ENCODE measurements at regions not wholly inside any gene's neighbourhood (a gene's known extent, or its start where the extent isn't known, plus 50 kb on each side); places are given as distances from the start of the nearest gene placed in this dataset.

DNA sequence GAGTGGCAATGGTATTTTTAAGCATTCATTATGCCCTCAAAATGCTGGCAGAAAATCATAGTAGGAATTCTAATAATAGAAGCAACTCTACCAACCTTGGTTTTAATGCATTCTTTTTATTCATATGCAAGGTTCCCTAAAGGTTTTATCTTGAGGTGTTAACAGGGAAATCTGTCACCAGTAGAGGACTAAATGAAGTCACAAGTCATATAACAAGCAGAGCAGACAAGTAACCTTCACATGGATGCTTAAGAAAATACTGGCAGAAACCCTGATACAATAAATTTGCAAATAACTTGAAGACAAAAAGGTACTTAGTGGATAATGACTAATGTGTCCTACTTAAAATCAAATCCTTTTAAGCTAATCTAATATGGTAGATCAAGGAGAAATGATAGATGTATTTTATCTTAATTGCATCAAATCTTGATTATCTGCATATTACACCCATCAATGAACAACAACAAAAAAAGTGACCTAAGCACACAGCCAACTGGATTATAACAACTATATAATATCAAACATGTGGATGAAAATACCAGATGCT, 73.3 kb downstream of the RFC3 start:
- Histone ChIP-seq H2AFZ (ENCODE audit: low read depth, low read length) (no peak overlapping the region), H3K4me3 (ENCODE audit: low read depth in 1 of 2, low read length in 2 of 2) (no peak overlapping the region), H3K4me2 (ENCODE audit: insufficient read depth, low read length) (no peak overlapping the region), H4K20me1 (ENCODE audit: insufficient read depth, low read length) (no peaks in the 10 kb centered on the region), H3K79me2 (ENCODE audit: insufficient read depth, low read length) (no peaks in the 10 kb centered on the region), H3K4me1 (ENCODE audit: insufficient read depth, low read length) (no peaks in the 10 kb centered on the region), H3K27ac (ENCODE audit: low read length) (no peak overlapping the region), H3K9me3 (ENCODE audit: insufficient read depth, low read length, severe bottlenecking) (peaks cover 7% of the 10 kb centered on the region), H3K36me3 (ENCODE audit: insufficient read depth, low read length) (no peaks in the 10 kb centered on the region), H3K9ac (ENCODE audit: low read depth, low read length) (no peak overlapping the region), H3K27me3 (ENCODE audit: insufficient read depth, low read length, poor library complexity) (no peaks in the 10 kb centered on the region)
- ATAC-seq (ENCODE audit: insufficient read depth, low read depth): no peak
- DNase-seq: no peak
- TF ChIP-seq EZH2 (IDR thresholded peaks at IDR 0.05; ENCODE audit: borderline replicate concordance, low read depth, low read length, severe bottlenecking): no peak
- TF ChIP-seq, protein P1, sequence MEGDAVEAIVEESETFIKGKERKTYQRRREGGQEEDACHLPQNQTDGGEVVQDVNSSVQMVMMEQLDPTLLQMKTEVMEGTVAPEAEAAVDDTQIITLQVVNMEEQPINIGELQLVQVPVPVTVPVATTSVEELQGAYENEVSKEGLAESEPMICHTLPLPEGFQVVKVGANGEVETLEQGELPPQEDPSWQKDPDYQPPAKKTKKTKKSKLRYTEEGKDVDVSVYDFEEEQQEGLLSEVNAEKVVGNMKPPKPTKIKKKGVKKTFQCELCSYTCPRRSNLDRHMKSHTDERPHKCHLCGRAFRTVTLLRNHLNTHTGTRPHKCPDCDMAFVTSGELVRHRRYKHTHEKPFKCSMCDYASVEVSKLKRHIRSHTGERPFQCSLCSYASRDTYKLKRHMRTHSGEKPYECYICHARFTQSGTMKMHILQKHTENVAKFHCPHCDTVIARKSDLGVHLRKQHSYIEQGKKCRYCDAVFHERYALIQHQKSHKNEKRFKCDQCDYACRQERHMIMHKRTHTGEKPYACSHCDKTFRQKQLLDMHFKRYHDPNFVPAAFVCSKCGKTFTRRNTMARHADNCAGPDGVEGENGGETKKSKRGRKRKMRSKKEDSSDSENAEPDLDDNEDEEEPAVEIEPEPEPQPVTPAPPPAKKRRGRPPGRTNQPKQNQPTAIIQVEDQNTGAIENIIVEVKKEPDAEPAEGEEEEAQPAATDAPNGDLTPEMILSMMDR (IDR thresholded peaks at IDR 0.05; ENCODE audit: borderline replicate concordance, extremely low read depth, low read length, poor library complexity, severe bottlenecking): no peak

DNA sequence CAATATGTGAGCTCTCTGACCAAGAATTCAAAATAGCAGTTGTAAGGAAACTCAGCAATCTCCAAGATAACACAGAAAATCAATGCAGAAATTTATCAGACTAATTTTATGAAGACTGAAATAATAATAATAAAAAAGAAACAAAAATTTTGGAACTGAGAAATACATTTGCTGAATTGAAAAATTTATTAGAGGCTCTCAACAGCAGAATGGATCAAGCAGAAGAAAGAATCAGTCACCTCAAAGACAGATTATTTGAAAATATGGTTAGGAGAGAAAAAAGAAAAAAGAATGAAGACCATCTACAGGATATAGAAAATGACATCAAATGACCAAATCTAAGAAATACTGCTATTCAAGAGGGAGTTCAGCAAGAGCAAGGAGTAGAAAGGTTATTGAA, 75.6 kb downstream of the RFC3 start:
- no peaks in the 10 kb centered on the region for H3K36me3 ChIP-seq (ENCODE audit: insufficient read depth, low read length)
- H3K4me3 ChIP-seq (ENCODE audit: low read depth in 1 of 2, low read length in 2 of 2): no peak overlapping the region

DNA sequence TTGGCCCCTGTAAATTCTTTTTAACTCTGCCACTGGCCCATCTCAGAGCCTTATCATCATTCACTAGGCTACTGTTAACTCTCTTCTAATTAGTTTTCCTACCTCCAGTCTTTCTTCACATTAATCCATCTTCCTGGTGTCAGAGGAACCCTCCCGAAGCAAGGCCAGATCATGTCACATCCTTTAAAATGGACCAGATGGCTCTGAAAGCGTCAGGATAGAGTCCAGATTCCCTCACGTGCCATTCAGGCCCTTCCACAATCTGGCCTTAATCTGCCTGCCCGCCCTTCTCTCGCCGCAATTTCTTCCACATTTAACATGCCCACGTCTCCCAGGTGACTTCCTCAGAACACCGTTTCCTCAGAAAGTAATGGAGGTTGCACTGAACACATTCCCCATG, 86.5 kb downstream of the RFC3 start:
- no peak for TF ChIP-seq EZH2 (IDR thresholded peaks at IDR 0.05; ENCODE audit: borderline replicate concordance, low read depth, low read length, severe bottlenecking)
- TF ChIP-seq, protein P1 (IDR thresholded peaks at IDR 0.05; ENCODE audit: borderline replicate concordance, extremely low read depth, low read length, poor library complexity, severe bottlenecking): no peak
- Histone ChIP-seq H3K4me3 (ENCODE audit: low read depth in 1 of 2, low read length in 2 of 2) (no peak overlapping the region), H3K36me3 (ENCODE audit: insufficient read depth, low read length) (no peaks in the 10 kb centered on the region)

More for the DNA sequence above, 75.6 kb downstream of the RFC3 start:
- DNase-seq (no peak), ATAC-seq (ENCODE audit: insufficient read depth, low read depth) (no peak)
- no peak overlapping the region for H3K9ac ChIP-seq (ENCODE audit: low read depth, low read length)
- TF ChIP-seq EZH2 (IDR thresholded peaks at IDR 0.05; ENCODE audit: borderline replicate concordance, low read depth, low read length, severe bottlenecking): no peak
- TF ChIP-seq, protein P1 (IDR thresholded peaks at IDR 0.05; ENCODE audit: borderline replicate concordance, extremely low read depth, low read length, poor library complexity, severe bottlenecking): no peak
- no peak overlapping the region for H2AFZ ChIP-seq (ENCODE audit: low read depth, low read length)
- H3K9me3 ChIP-seq (ENCODE audit: insufficient read depth, low read length, severe bottlenecking): peaks cover 7% of the 10 kb centered on the region
- H3K4me1 ChIP-seq (ENCODE audit: insufficient read depth, low read length): no peaks in the 10 kb centered on the region
- no peaks in the 10 kb centered on the region for H3K79me2 ChIP-seq (ENCODE audit: insufficient read depth, low read length)
- no peak overlapping the region for H3K4me2 ChIP-seq (ENCODE audit: insufficient read depth, low read length)
- H3K27ac ChIP-seq (ENCODE audit: low read length): no peak overlapping the region
- H4K20me1 ChIP-seq (ENCODE audit: insufficient read depth, low read length): no peaks in the 10 kb centered on the region
- no peaks in the 10 kb centered on the region for H3K27me3 ChIP-seq (ENCODE audit: insufficient read depth, low read length, poor library complexity)

DNA sequence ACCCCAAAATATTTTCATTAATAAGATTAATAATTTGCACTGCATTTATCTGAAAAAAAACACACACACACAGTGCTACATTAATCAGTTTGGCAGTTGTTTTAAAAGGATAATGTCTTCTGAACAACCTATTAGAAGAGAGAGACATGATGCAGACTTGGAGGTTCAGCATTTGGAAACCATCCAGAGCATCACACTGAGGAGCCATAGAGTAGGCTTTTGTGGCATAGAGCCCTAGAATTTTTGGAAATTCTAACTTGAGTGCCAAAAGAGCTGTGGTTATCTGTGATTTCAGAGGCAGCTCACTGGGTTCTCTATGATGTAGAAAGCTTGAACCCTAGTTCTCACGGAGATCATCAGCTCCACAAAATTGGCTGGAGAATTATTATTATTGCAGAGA, 90.2 kb downstream of the RFC3 start:
- TF ChIP-seq EZH2 (IDR thresholded peaks at IDR 0.05; ENCODE audit: borderline replicate concordance, low read depth, low read length, severe bottlenecking): no peak
- TF ChIP-seq, protein P1 (IDR thresholded peaks at IDR 0.05; ENCODE audit: borderline replicate concordance, extremely low read depth, low read length, poor library complexity, severe bottlenecking): no peak
- Histone ChIP-seq H3K27ac (ENCODE audit: low read length) (no peak overlapping the region), H4K20me1 (ENCODE audit: insufficient read depth, low read length) (no peaks in the 10 kb centered on the region), H3K36me3 (ENCODE audit: insufficient read depth, low read length) (no peaks in the 10 kb centered on the region), H3K4me1 (ENCODE audit: insufficient read depth, low read length) (no peaks in the 10 kb centered on the region), H3K9ac (ENCODE audit: low read depth, low read length) (no peak overlapping the region), H3K79me2 (ENCODE audit: insufficient read depth, low read length) (no peaks in the 10 kb centered on the region), H3K4me2 (ENCODE audit: insufficient read depth, low read length) (no peak overlapping the region), H3K27me3 (ENCODE audit: insufficient read depth, low read length, poor library complexity) (no peaks in the 10 kb centered on the region), H3K4me3 (ENCODE audit: low read depth in 1 of 2, low read length in 2 of 2) (no peak overlapping the region), H2AFZ (ENCODE audit: low read depth, low read length) (no peak overlapping the region), H3K9me3 (ENCODE audit: insufficient read depth, low read length, severe bottlenecking) (no peaks in the 10 kb centered on the region)
- no peak for ATAC-seq (ENCODE audit: insufficient read depth, low read depth)
- DNase-seq: no peak

More for the DNA sequence above, 86.5 kb downstream of the RFC3 start:
- Histone ChIP-seq H3K9ac (ENCODE audit: low read depth, low read length) (no peak overlapping the region), H4K20me1 (ENCODE audit: insufficient read depth, low read length) (no peaks in the 10 kb centered on the region), H3K9me3 (ENCODE audit: insufficient read depth, low read length, severe bottlenecking) (no peaks in the 10 kb centered on the region), H3K27ac (ENCODE audit: low read length) (no peak overlapping the region), H3K27me3 (ENCODE audit: insufficient read depth, low read length, poor library complexity) (no peaks in the 10 kb centered on the region), H3K79me2 (ENCODE audit: insufficient read depth, low read length) (no peaks in the 10 kb centered on the region), H3K4me1 (ENCODE audit: insufficient read depth, low read length) (no peaks in the 10 kb centered on the region), H2AFZ (ENCODE audit: low read depth, low read length) (no peak overlapping the region), H3K4me2 (ENCODE audit: insufficient read depth, low read length) (no peak overlapping the region)
- DNase-seq (no peak), ATAC-seq (ENCODE audit: insufficient read depth, low read depth) (no peak)

Data from DND-41 (cell line).